ENCODE measurements at regions not wholly inside any gene's neighbourhood (a gene's known extent, or its start where the extent isn't known, plus 50 kb on each side); places are given as distances from the start of the nearest gene placed in this dataset.
"Not testable (repeated sequence)": the region's sequence is repeated elsewhere in the genome, so short reads cannot be mapped to it uniquely, and the experiment has no call there.

GRCh38 chr18:10320791-10321190 lies 133.6 kb upstream of the APCDD1 start:
- no peak for DNase-seq

- no peak for DNase-seq
These were observed 132.9 kb upstream of the APCDD1 start for GRCh38 chr18:10321576-10321975.

GRCh38 chr18:10322004-10322403 lies 132.4 kb upstream of the APCDD1 start:
- no peak for DNase-seq

GRCh38 chr18:10322435-10322834 lies 132.0 kb upstream of the APCDD1 start:
- DNase-seq, result no peak

- DNase-seq, result no peak
These were observed 125.3 kb upstream of the APCDD1 start for GRCh38 chr18:10329101-10329500.

GRCh38 chr18:10330428-10330827 lies 124.0 kb upstream of the APCDD1 start:
- no peak for DNase-seq

GRCh38 chr18:10332452-10332851 lies 122.0 kb upstream of the APCDD1 start:
- no peak for DNase-seq

- DNase-seq, result no peak
These were observed 117.6 kb upstream of the APCDD1 start for GRCh38 chr18:10336749-10337350.

GRCh38 chr18:10340821-10341220 lies 113.6 kb upstream of the APCDD1 start:
- DNase-seq, result no peak

- DNase-seq, result no peak
These were observed 110.7 kb upstream of the APCDD1 start for GRCh38 chr18:10343778-10344177.

- DNase-seq, result no peak
These were observed 107.6 kb upstream of the APCDD1 start for GRCh38 chr18:10346749-10347415.

GRCh38 chr18:10349561-10349960 lies 104.9 kb upstream of the APCDD1 start:
- no peak for DNase-seq

GRCh38 chr18:10350661-10351060 lies 103.8 kb upstream of the APCDD1 start:
- no peak for DNase-seq

- no peak for DNase-seq
These were observed 103.1 kb upstream of the APCDD1 start for GRCh38 chr18:10351219-10351818.

- no peak for DNase-seq
These were observed 102.6 kb upstream of the APCDD1 start for GRCh38 chr18:10351858-10352257.

- DNase-seq, result no peak
These were observed 101.8 kb upstream of the APCDD1 start for GRCh38 chr18:10352671-10353070.

GRCh38 chr18:10353791-10354190 lies 100.6 kb upstream of the APCDD1 start:
- peak; percentile 67 for DNase-seq

- no peak for DNase-seq
These were observed 100.1 kb upstream of the APCDD1 start for GRCh38 chr18:10354241-10354811.

GRCh38 chr18:10354890-10355289 lies 99.5 kb upstream of the APCDD1 start:
- DNase-seq, result no peak

GRCh38 chr18:10356999-10357398 lies 97.4 kb upstream of the APCDD1 start:
- not testable (repeated sequence) for DNase-seq

GRCh38 chr18:10361660-10362059 lies 92.8 kb upstream of the APCDD1 start:
- DNase-seq, result no peak

- no peak for DNase-seq
These were observed 89.4 kb upstream of the APCDD1 start for GRCh38 chr18:10365021-10365500.

GRCh38 chr18:10365901-10366300 lies 88.5 kb upstream of the APCDD1 start:
- DNase-seq, result no peak

- DNase-seq, result no peak
These were observed 86.6 kb upstream of the APCDD1 start for GRCh38 chr18:10367836-10368235.
